ENCODE measurements at regions not wholly inside any gene's neighbourhood (a gene's known extent, or its start where the extent isn't known, plus 50 kb on each side); places are given as distances from the start of the nearest gene placed in this dataset.

DNA sequence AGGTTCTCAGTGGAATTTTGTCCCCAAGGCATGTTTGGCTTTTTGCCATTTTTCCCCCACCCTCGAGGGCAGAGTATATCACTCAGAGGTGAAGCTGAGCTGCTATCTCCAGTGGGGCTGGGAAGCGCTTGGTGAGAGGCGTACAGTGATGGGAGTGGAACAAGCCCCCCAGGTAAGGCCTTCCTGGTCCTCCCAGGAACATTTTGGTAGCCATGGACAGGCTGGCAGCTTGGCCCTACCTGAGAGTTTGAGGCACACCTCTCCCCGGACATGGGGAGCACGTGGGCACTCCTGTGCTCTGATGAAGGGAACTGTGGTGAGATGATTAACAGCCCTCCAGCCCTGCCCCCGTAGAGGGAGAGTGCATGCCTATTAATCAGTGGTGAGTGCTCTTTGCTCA is 99.3 kb downstream of the C1QL2 start:
- H3K27me3 ChIP-seq (ENCODE audit: control insufficient read depth, insufficient read depth, low read length): no peaks in the 10 kb centered on the region
- TF ChIP-seq CTCF (IDR thresholded peaks at IDR 0.05; ENCODE audit: insufficient read depth, low read depth, low read length): no peak
- ChIA-PET POLR2A (no interaction called here), CTCF (no interaction called here)
- H3K36me3 ChIP-seq (ENCODE audit: control insufficient read depth, insufficient read depth, low read length): no peaks in the 10 kb centered on the region
- no peak overlapping the region for H3K4me3 ChIP-seq (ENCODE audit: low read depth, low read length)
- DNase-seq (ENCODE audit: low read depth): no peak

DNA sequence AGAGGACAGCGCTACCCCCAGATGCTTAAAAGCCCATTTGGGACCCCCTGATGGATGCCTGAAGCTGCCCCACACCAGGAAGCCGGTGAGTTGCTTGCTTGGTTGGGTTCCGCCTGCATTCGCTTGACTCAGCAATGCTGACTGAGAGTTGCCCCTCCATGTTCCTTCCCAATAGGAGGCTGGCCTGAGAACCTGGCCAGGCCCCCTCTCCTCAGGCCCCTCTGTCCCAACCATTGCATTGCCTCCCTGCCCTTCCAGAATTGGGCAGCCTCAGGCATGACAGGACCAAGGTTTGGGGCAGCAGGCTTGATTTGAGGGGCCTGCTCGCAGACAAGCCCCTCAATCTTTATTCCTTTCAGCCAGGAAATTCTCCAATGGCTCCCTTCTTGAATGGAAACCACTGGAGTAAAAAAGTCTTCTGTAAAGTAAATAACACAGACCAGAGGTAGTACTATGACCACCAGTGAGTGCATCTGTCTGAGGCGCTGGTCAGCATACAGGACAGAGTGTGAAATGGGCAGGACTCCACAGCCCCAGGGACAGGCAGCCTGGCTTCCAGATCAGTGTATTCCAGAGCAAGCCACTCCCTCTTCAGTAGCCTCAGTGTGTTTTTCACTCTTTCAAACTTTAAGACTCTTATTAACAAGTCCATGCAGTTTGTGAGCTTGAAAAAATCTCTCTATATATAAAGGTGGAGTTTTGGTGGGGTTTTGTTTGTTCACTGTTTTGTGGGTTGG is 104.7 kb downstream of the C1QL2 start:
- H3K36me3 ChIP-seq (ENCODE audit: control insufficient read depth, insufficient read depth, low read length): no peaks in the 10 kb centered on the region
- ChIA-PET CTCF (no interaction called here), POLR2A (no interaction called here)
- H3K27me3 ChIP-seq (ENCODE audit: control insufficient read depth, insufficient read depth, low read length): no peaks in the 10 kb centered on the region
- no peak for DNase-seq (ENCODE audit: low read depth)
- no peak overlapping the region for H3K4me3 ChIP-seq (ENCODE audit: low read depth, low read length)
- TF ChIP-seq CTCF (IDR thresholded peaks at IDR 0.05; ENCODE audit: insufficient read depth, low read depth, low read length): no peak

- DNase-seq (ENCODE audit: low read depth): no peak
- ChIA-PET POLR2A (no interaction called here), CTCF (interaction anchor here (1.0 kb wide), 1 partner anchor 240 kb away, joined by 3 read pairs; no protein-coding TSS in a partner anchor)
- Histone ChIP-seq H3K36me3 (ENCODE audit: control insufficient read depth, insufficient read depth, low read length) (no peaks in the 10 kb centered on the region), H3K4me3 (ENCODE audit: low read depth, low read length) (no peak overlapping the region), H3K27me3 (ENCODE audit: control insufficient read depth, insufficient read depth, low read length) (no peaks in the 10 kb centered on the region)
- no peak for TF ChIP-seq CTCF (IDR thresholded peaks at IDR 0.05; ENCODE audit: insufficient read depth, low read depth, low read length)
These were observed 107.3 kb downstream of the C1QL2 start for GRCh38 chr2:119051263-119051662.

DNA sequence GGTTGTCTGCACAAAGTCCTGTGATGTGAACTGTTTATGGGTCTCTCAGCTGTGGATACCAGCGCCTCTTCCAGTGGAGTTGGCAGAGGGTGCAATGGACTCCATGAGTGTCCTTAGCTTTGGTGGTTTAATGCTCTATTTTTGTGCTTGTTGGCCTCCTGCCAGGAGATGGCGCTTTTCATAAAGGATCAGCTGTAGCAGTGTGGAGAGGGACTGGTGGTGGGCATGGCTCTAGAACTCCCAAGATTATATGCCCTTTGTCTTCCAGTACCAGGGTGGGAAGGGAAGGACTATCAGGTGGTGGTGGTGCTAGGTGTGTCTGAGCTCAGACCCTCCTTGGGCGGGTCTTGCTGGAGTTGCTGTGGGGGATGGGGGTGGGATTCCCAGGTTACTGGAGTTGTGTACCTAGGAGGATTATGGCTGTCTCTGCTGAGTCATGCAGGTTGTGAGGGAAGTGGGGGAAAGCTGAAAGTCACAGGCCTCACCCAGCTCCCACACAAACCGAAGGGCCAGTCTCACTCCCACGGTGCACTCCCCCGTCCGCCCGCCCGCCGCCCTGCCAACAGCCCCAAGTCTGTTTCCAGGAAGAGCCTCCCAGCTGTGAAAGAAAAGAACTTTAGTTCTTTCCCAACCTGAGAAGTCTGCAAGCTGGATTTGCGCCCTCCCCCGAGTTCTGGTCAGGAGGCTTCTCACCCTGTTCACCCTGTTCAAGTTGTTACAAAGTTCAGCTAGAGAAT is 108.1 kb downstream of the MARCO start:
- CTCF ChIA-PET: interaction anchor here (0.6 to 1.0 kb wide), 3 partner anchors 10 to 241 kb away, joined by 3 read pairs; no protein-coding TSS in a partner anchor
- no peaks in the 10 kb centered on the region for H3K36me3 ChIP-seq (ENCODE audit: control insufficient read depth, insufficient read depth, low read length)
- no peak for DNase-seq (ENCODE audit: low read depth)
- H3K4me3 ChIP-seq (ENCODE audit: low read depth, low read length): no peak overlapping the region
- TF ChIP-seq CTCF (IDR thresholded peaks at IDR 0.05; ENCODE audit: insufficient read depth, low read depth, low read length): no peak
- POLR2A ChIA-PET: no interaction called here
- no peaks in the 10 kb centered on the region for H3K27me3 ChIP-seq (ENCODE audit: control insufficient read depth, insufficient read depth, low read length)
